Femur (tissue), 1 donor: ENCODE measurements at regions not wholly inside any gene's neighbourhood (a gene's known extent, or its start where the extent isn't known, plus 50 kb on each side); places are given as distances from the start of the nearest gene placed in this dataset.
"Not testable (repeated sequence)": the region's sequence is repeated elsewhere in the genome, so short reads cannot be mapped to it uniquely, and the experiment has no call there.

ENCODE experiments used
- DNase-seq: peaks from one replicate; pipeline ENCODE4 v3.0.0-alpha.2; 2017

- DNase-seq, result no peak
These were observed 73.9 kb downstream of the LSM3 start for GRCh38 chr3:14252321-14253021.

DNA sequence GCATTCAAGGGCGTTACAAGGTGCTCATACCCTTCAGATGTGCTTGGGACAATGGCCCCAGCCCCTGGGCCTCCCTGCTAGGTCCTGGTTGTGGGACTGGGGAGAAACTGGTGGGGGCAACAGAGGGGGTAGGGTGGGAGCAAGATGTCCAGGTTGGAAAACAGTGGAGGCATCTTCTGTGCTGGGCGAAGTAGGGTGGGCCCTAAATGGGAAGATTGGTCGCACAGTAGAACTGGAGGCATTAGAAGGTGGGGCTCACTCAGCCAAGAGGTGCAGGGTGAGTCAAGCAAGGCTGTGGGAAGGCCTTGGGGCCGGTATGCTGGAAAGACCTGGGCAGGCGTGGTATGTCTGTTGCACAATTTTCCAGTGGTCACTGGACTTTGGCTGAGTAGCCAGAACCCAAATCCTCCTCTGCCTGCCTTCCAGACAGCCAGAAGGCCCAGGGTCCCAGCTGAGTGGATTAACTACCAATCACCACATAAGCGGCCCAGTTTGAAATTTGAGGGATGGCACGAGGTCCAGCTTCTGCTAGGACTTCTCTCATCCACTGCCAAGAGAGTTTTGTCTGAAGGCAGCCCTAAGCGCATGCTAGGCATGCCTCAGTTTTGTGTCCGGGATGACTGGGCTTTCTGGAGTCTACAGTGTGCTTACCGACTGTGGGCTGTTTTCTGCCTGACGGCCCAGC is 74.5 kb downstream of the LSM3 start:
- DNase-seq, result no peak

DNA sequence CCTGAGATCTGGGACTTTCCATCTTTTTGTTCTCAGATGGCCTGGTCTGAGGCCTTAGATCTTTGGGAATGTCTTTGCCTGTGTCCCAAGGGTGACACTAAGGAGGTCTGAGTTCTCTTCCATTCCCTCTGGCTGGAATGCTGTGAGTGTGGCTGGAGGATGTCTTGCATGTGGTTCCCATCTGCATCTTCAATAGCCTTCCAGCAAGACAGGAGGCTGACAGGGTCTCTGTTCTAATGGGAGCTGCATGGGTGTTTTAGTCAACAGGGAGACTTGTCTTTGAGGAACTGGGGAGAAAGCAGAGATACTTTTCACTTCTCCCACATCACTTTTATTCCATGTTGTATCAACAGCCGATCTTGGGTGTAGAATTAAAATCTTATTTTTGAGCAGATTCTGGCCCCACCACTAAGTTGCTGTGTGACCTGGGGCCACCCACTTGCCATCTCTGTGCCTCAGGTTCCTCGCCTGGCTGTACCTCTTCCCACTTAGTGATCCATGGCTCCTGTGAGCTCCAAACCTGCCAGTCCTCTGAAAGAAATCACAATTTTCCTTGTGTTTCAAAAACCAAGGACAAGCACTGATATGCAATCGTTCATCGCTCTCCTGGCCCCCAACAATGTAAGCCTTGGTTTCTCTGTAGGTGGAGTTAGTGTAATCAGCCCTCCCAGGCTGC is 75.2 kb downstream of the LSM3 start:
- DNase-seq, result no peak

DNA sequence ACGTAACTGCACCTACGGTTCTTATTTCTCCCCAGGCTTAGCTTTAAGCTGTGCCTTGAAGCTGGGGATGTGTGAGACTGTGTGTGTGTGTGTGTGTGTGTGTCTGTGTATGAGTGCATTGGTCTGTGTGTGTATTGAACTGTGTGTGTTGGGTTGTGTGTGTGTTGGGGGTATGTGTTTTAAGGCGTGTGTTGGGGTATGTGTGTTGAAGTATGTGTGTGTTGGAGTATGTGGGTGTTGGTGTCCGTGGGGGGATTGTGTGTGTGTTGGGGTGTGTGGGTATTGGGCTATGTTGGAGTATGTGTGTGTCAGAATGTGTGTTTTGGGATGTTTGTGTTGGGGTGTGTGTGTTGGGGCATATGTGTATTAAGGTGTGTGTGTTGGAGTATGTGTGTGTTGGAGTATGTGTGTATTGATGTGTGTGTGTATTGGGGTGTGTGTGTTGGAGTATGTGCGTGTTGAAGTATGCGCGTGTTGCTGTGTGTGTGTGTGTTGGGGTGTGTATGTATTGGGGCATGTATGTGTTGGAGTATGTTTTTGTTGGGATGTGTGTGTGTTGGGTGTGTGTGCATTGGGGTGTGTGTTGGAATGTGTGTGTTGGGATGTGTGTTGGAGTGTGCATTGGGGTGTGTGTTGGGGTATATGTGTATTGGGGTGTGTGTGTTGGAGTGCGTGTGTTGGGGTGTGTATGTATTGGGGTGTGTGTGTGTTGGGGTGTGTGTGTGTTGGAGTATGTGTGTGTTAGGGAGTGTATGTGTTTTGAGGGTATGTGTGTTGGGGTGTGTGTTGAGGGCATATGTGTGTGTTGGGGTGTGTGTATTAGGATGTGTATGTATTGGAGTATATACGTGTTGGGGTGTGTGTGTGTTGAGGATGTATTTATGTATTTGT is 76.4 kb downstream of the LSM3 start:
- no peak for DNase-seq

- no peak for DNase-seq
These were observed 77.4 kb downstream of the LSM3 start for GRCh38 chr3:14256046-14256445.

GRCh38 chr3:14256561-14257342 is 78.1 kb downstream of the LSM3 start:
- no peak for DNase-seq

DNA sequence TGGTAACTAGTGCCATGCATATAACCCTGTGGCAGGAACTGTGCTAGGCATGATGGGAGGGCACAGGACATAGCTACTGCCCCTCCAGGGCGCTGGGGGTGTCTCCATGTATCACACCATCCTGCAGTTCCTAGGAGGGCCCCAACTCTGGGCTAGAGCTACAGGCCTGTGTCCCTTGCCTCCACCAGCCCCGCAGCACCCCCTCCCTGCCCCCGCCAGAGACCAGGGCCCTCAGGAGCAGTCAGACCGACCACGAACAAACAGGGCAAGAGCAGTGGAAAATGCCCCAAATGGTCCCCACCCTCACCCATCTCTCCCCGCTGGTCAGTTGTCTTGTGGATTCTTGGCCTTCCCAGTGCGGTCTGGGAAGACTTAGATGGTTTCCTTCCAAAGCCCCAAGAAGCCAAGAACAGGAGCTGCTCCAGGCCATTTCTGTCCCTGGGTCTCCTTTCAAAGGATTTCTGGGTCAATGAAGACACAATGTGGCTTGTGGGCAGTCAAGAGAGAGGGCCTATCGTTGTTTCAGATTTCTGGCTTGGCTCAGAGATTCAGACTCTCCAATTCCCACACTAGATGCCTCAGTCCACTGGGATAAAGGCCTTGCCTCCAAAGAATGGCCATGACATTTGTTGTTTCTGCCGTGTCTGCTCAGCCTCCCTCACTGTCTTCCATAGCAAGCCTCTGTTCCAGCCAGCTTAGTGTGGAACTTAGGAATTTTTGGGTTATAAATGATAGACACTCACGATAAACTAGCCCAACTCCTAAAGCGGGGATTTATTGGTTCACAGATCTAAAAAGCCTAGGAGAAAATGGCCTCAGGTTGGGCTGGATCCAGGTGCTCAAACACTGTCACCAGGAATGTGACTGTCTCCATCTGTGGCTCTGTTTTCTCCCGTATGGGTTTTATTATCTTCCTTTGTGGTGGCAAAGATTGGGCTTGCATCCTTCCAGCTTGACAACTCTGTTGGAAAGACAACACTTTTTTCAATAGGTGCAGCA is 80.6 kb downstream of the LSM3 start:
- peak; percentile 41 for DNase-seq

DNA sequence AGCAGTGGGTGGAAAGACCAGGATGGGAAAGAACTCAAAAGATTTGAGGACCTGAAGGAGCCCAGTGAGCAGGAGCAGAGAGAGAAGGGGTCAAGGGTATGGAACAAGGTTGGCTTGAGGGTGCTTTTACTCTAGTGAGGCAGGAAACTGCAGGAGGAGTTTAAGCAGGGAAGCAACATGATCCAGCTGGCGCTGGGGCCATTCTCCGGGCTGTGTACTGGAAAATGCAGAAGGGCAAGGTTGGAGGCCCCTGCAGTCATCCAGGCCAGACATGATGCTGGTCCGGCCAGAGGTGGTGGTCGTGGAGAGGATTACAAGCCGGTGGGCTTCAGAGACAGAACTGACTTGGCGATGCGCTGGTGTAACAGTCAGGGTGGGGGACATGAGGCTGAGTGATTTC is 81.8 kb downstream of the LSM3 start:
- DNase-seq, result no peak

- peak; percentile 89 for DNase-seq
These were observed 82.6 kb downstream of the LSM3 start for GRCh38 chr3:14261229-14261628.

DNA sequence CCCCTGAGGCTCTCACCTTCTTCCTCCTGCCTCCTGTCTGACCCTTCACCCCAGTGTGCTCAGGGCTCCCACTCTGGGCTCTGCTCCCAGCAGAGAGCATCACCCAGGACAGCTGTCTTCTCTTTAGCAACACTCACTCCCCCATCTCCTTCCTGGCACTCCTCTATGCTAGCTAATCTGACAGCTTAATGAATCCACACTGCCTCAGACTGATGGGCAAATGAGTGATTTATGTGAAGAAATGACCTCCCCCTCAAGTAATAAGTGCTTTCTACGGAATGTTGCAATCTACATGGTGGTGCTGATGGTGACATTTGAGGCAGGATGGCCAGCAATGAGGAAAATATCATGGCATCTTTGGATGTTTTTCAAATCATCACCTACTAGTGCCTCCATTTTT is 83.6 kb downstream of the LSM3 start:
- DNase-seq, result no peak

DNA sequence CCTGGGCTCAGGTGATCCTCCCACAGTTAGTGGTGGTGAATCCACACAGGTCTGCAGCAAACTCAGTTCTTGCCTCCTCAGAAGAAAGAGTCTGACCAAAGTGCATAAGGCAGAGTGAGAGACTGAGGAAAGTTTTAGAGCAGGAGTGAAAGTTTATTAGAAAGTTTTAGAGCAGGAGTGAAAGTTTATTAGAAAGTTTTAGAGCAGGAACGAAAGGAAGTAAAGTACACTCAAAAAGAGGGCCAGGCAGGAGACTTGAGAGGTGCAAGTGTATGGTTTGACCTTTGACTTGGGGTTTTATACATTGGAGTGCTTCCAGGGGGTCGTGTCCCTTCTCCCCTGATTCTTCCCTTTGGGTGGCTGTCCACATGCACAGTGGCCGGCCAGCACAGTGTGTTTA is 84.2 kb downstream of the LSM3 start:
- DNase-seq, result no peak

DNA sequence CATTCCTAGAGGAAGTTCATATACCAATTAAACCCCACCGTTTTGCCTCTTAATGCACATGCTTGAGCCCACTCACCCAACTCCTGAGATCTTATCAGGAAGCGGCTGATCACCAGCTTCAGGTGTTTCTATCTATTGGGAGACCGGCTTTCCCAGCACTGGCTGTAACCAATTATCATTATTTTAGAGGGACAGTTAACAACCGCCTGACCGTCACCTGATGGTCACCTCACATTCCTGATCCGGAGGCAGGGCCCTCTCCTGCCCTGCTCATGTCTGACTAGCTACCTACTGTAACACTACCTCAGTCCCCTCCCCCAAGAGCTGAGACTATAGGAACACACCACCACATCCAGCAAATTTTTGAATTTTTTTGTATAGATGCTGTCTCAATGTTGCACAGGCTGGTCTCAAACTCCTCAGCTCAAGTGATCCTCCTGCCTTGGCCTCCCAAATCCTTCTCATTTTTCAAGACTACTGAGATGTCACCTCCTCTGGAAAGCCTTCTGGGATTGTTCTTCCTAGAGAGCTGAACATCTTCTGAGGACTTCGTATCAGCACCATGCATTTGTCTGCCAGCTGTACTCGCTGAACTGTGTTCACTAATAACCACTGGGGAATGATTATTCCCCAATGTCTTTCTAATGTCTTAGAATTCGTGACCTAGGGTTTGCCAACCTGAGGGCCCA is 84.8 kb downstream of the LSM3 start:
- DNase-seq, result no peak

DNA sequence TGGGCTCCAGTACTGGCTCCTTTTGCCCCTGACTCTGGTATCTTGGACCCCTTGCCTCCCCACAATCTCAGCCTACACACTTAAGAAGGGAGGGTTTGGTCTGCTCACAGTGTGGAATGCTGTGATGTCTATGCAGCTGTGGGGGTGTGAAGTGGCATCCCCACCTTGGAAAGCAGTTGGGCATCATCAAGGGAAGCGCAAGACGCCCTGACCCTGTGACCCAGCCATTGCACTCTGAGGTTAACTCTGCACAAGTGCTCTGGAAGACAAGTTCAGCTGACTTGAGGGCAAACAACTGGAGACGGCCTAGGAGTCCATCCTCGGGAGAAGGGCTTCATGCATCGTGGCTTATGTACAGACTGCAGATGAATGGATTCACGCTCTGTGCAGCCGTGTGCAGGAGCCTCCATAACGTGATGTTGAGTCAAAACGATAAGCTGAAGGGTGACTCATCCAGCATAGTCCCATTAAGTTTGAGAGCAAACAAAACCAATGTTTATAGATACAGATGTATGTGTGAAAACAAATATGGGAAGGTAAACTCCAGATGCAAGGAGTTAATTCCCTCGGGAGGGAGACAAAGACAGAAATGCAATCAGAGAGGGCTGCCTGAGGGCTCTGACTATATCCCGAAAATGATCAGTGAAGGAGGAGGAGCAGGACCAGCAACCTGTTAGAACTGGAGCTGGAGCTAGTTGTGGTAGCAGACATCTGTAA is 86.8 kb downstream of the LSM3 start:
- DNase-seq, result no peak

DNA sequence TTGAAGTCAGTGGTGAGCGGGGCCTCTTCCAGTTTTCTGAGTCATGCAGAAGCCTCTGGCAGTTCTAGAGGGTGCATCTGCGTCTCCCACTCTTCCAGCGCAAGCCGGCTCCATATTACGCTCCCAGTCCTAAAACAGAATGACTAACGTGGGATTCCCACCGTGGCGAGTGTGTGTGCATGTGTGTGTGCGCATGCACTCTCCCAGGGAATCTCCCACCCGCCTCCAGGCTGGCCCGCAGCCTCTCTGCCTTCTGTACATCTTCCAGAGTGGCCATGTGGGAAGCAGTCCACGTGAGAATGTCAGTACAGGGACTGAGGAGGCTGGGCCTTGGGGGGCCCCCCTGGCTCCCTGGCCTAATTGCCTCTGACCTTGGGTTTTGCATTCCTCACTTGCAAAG is 87.7 kb downstream of the LSM3 start:
- peak; percentile 69 for DNase-seq

- no peak for DNase-seq
These were observed 89.4 kb downstream of the LSM3 start for GRCh38 chr3:14267976-14268375.

- no peak for DNase-seq
These were observed 90.3 kb downstream of the LSM3 start for GRCh38 chr3:14268897-14269296.

DNA sequence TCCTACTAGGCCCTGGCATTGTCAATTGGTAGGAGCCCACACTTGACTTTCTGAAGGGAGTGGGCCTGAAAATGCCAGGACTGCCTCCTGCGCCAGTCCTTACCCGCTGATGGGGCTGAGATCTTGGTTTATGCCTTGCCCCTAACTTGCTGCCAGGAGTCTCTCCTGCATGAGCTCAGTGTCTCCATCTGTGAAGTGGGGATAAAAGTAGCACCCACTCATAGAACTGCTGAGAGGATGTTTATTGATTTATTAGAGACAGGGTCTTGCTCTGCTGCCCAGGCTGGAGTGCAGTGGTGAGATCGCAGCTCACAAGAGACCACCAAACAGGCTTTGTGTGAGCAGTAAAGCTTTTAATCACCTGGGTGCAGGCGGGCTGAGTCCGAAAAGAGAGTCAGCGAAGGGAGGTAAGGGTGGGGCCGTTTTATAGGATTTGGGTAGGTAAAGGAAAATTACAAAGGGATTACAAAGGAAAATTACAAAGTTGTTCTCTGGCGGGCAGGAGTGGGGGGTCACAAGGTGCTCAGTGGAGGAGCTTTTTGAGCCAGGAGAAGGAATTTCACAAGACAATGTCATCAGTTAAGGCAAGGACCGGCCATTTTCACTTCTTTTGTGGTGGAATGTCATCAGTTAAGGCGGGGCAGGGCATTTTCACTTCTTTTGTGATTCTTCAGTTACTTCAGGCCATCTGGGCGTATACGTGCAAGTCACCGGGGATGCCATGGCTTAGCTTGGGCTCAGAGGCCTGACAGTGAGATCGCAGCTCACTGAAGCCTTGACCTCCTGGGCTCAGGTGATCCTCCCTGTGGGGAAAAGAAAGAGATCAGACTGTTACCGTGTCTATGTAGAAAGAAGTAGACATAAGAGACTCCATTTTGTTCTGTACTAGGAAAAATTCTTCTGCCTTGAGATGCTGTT is 93.7 kb downstream of the LSM3 start:
- DNase-seq, result not testable (repeated sequence)

- DNase-seq, result not testable (repeated sequence)
These were observed 94.4 kb downstream of the LSM3 start for GRCh38 chr3:14272959-14273560.
